ENCODE measurements at regions not wholly inside any gene's neighbourhood (a gene's known extent, or its start where the extent isn't known, plus 50 kb on each side); places are given as distances from the start of the nearest gene placed in this dataset.
A peak's percentile ranks its signal among the peaks of the same experiment; 100 is the strongest.

- H3K4me1 ChIP-seq (replicated peaks in 1 of 2): no peaks in the 10 kb centered on the region
- no peak overlapping the region for H3K4me3 ChIP-seq
- H3K27ac ChIP-seq: no peak overlapping the region
- H3K9me3 ChIP-seq (replicated peaks in 1 of 3): no peaks in the 10 kb centered on the region
- intact Hi-C loops (cut with DNase I): no loop called here
- DNase-seq: peak in 2 of 7 donors; percentile 22 to 43
- no peaks in the 10 kb centered on the region for H3K36me3 ChIP-seq (replicated peaks in 1 of 2)
- 55 to 81% (median 71%) methylated on average over 5 of the region's 5 CpGs for WGBS, 4 donors
- peaks cover 15% of the 10 kb centered on the region for H3K27me3 ChIP-seq
- TF ChIP-seq, protein P1, sequence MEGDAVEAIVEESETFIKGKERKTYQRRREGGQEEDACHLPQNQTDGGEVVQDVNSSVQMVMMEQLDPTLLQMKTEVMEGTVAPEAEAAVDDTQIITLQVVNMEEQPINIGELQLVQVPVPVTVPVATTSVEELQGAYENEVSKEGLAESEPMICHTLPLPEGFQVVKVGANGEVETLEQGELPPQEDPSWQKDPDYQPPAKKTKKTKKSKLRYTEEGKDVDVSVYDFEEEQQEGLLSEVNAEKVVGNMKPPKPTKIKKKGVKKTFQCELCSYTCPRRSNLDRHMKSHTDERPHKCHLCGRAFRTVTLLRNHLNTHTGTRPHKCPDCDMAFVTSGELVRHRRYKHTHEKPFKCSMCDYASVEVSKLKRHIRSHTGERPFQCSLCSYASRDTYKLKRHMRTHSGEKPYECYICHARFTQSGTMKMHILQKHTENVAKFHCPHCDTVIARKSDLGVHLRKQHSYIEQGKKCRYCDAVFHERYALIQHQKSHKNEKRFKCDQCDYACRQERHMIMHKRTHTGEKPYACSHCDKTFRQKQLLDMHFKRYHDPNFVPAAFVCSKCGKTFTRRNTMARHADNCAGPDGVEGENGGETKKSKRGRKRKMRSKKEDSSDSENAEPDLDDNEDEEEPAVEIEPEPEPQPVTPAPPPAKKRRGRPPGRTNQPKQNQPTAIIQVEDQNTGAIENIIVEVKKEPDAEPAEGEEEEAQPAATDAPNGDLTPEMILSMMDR (IDR thresholded peaks at IDR 0.05): no peak
These were observed 457.0 kb upstream of the KLF4 start for GRCh38 chr9:107946364-107947141.

GRCh38 chr9:107945961-107946360 is 456.4 kb upstream of the KLF4 start:
- H3K36me3 ChIP-seq (replicated peaks in 1 of 2): no peaks in the 10 kb centered on the region
- peaks cover 15% of the 10 kb centered on the region for H3K27me3 ChIP-seq
- no peaks in the 10 kb centered on the region for H3K4me1 ChIP-seq (replicated peaks in 1 of 2)
- DNase-seq: no peak
- no peak overlapping the region for H3K4me3 ChIP-seq
- TF ChIP-seq, protein P1 (IDR thresholded peaks at IDR 0.05): no peak
- no peak for TF ChIP-seq POLR2A (IDR thresholded peaks at IDR 0.05)
- no peak overlapping the region for H3K27ac ChIP-seq
- WGBS, 4 donors: 68 to 73% (median 71%) methylated on average over 2 of the region's 2 CpGs
- no peaks in the 10 kb centered on the region for H3K9me3 ChIP-seq (replicated peaks in 1 of 3)
- intact Hi-C loops (cut with DNase I): no loop called here

DNA sequence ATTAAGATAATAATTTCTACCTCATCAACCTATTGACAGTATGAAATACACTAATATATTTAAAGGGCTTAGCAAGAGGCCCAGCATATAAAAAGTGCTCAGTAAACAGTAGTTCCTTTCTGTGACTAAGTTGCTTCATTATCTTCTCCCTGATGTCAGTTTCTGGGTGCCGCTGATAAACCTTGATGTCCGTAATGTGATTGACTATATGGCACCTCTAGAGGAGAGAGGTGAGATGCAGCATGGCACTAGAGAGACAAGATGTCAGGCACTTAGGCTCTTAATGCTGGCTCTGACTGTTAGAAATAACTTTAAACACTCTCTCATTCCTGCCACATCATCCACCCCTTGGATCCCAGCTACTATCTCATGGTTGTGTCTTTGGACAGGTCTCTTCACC is 455.9 kb upstream of the KLF4 start:
- peaks cover 15% of the 10 kb centered on the region for H3K27me3 ChIP-seq
- no peaks in the 10 kb centered on the region for H3K4me1 ChIP-seq (replicated peaks in 1 of 2)
- no peak for DNase-seq
- WGBS, 4 donors: 46 to 88% (median 54%) methylated on average over 2 of the region's 2 CpGs
- H3K27ac ChIP-seq: no peak overlapping the region
- no peaks in the 10 kb centered on the region for H3K9me3 ChIP-seq (replicated peaks in 1 of 3)
- no peaks in the 10 kb centered on the region for H3K36me3 ChIP-seq (replicated peaks in 1 of 2)
- intact Hi-C loops (cut with DNase I): no loop called here
- no peak overlapping the region for H3K4me3 ChIP-seq
- TF ChIP-seq, protein P1 (IDR thresholded peaks at IDR 0.05): no peak
- TF ChIP-seq POLR2A (IDR thresholded peaks at IDR 0.05): no peak

DNA sequence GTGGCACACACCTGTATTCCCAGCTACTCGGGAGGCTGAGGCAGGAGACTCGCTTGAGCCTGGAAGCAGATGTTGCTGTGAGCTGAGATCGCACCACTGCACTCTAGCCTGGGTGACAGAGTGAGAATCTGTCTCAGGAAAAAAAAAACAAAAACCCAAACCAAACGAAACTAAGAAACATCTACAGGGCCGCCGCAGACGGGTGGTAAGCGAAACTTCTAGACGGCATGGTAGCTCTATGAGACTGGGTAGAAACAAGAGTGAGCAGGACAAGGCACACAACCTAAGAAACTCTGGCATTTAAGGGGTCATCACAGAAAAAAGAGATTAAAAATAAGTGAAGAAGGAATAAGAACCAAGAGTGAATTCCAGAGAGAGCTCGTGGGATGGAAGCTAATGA is 454.8 kb upstream of the KLF4 start:
- DNase-seq: no peak
- H3K9me3 ChIP-seq (replicated peaks in 1 of 3): no peaks in the 10 kb centered on the region
- TF ChIP-seq POLR2A (IDR thresholded peaks at IDR 0.05): no peak
- TF ChIP-seq, protein P1 (IDR thresholded peaks at IDR 0.05): no peak
- intact Hi-C loops (cut with DNase I): no loop called here
- no peak overlapping the region for H3K27ac ChIP-seq
- H3K4me1 ChIP-seq (replicated peaks in 1 of 2): no peaks in the 10 kb centered on the region
- no peaks in the 10 kb centered on the region for H3K36me3 ChIP-seq (replicated peaks in 1 of 2)
- H3K4me3 ChIP-seq: no peak overlapping the region
- 85 to 97% (median 88%) methylated on average over 10 of the region's 10 CpGs for WGBS, 4 donors
- peaks cover 15% of the 10 kb centered on the region for H3K27me3 ChIP-seq

Measured in adrenal gland (tissue), 9 donors.